Progenitor cell of endocrine pancreas (in vitro differentiated cells): ENCODE measurements at regions not wholly inside any gene's neighbourhood (a gene's known extent, or its start where the extent isn't known, plus 50 kb on each side); places are given as distances from the start of the nearest gene placed in this dataset.

Source experiments
- DNase-seq: peaks from one replicate; pipeline ENCODE4 v3.0.0; 2021; ENCODE audit warnings: low spot score; ENCODE audit not compliant: unreplicated experiment
- H3K27ac Mint-ChIP-seq: 2 replicates; pipeline ENCODE4 v1.8.0; 2021; ENCODE audit warnings: mild to moderate bottlenecking, moderate library complexity, mixed read lengths
- H3K27me3 Mint-ChIP-seq: 2 replicates; pipeline ENCODE4 v1.8.0; 2021; ENCODE audit warnings: mixed read lengths
- H3K36me3 Mint-ChIP-seq: 2 replicates; pipeline ENCODE4 v1.8.0; 2022; ENCODE audit warnings: mixed read lengths; ENCODE audit not compliant: insufficient read depth
- H3K4me1 Mint-ChIP-seq: 2 replicates; pipeline ENCODE4 v1.8.0; 2021; ENCODE audit warnings: low read depth, mixed read lengths
- H3K4me3 Mint-ChIP-seq: 2 replicates; pipeline ENCODE4 v1.8.0; 2021; ENCODE audit warnings: low read depth, mild to moderate bottlenecking, moderate library complexity, mixed read lengths
- H3K9me3 Mint-ChIP-seq: 2 replicates; pipeline ENCODE4 v1.8.0; 2021; ENCODE audit warnings: low read depth, mixed read lengths
- CTCF ChIP-seq: fragments of 200-600 bp; sonication (generic); IDR thresholded peaks from one replicate; pipeline ENCODE4 v1.5.0; 2021; ENCODE audit warnings: antibody characterized with exemption, mild to moderate bottlenecking; ENCODE audit not compliant: unreplicated experiment

GRCh38 chr2:107024269-107024668, 138.3 kb upstream of the ST6GAL2 start:
- H3K4me1 Mint-ChIP-seq, result no peaks in the 10 kb centered on the region
- no peak overlapping the region for H3K4me3 Mint-ChIP-seq
- no peaks in the 10 kb centered on the region for H3K9me3 Mint-ChIP-seq
- no peaks in the 10 kb centered on the region for H3K36me3 Mint-ChIP-seq
- DNase-seq, result no peak
- no peaks in the 10 kb centered on the region for H3K27me3 Mint-ChIP-seq
- no peak for TF ChIP-seq CTCF
- no peak overlapping the region for H3K27ac Mint-ChIP-seq

- Mint-ChIP-seq H3K4me1 (no peaks in the 10 kb centered on the region), H3K4me3 (no peak overlapping the region), H3K9me3 (no peaks in the 10 kb centered on the region), H3K36me3 (no peaks in the 10 kb centered on the region), H3K27ac (no peak overlapping the region), H3K27me3 (no peaks in the 10 kb centered on the region)
- no peak for DNase-seq
- no peak for TF ChIP-seq CTCF
Measured at GRCh38 chr2:107025291-107025857, 139.4 kb upstream of the ST6GAL2 start.

- no peak overlapping the region for H3K4me3 Mint-ChIP-seq
- no peak for TF ChIP-seq CTCF
- no peaks in the 10 kb centered on the region for H3K36me3 Mint-ChIP-seq
- H3K27ac Mint-ChIP-seq, result no peak overlapping the region
- DNase-seq, result no peak
- H3K9me3 Mint-ChIP-seq, result no peaks in the 10 kb centered on the region
- H3K4me1 Mint-ChIP-seq, result no peaks in the 10 kb centered on the region
- H3K27me3 Mint-ChIP-seq, result no peaks in the 10 kb centered on the region
Measured at GRCh38 chr2:107025869-107026380, 140.0 kb upstream of the ST6GAL2 start.

- H3K27ac Mint-ChIP-seq, result no peak overlapping the region
- H3K4me3 Mint-ChIP-seq, result no peak overlapping the region
- no peaks in the 10 kb centered on the region for H3K27me3 Mint-ChIP-seq
- DNase-seq, result no peak
- TF ChIP-seq CTCF, result no peak
- H3K36me3 Mint-ChIP-seq, result no peaks in the 10 kb centered on the region
- H3K4me1 Mint-ChIP-seq, result no peaks in the 10 kb centered on the region
- H3K9me3 Mint-ChIP-seq, result no peaks in the 10 kb centered on the region
Measured at GRCh38 chr2:107027205-107027604, 141.2 kb upstream of the ST6GAL2 start.

- Mint-ChIP-seq H3K36me3 (no peaks in the 10 kb centered on the region), H3K4me3 (no peak overlapping the region), H3K4me1 (no peaks in the 10 kb centered on the region), H3K27me3 (no peaks in the 10 kb centered on the region), H3K27ac (no peak overlapping the region), H3K9me3 (no peaks in the 10 kb centered on the region)
- no peak for TF ChIP-seq CTCF
- DNase-seq, result no peak
Measured at GRCh38 chr2:107027810-107028209, 141.8 kb upstream of the ST6GAL2 start.
